IMR-90 (cell line): ENCODE measurements at regions not wholly inside any gene's neighbourhood (a gene's known extent, or its start where the extent isn't known, plus 50 kb on each side); places are given as distances from the start of the nearest gene placed in this dataset.

ENCODE experiments used
- ATAC-seq: fragments of 200-7000 bp; cut with Tn5 transposase; 2 replicates; pipeline ENCODE4 v1.9.1; 2020; ENCODE audit warnings: low read depth, mild to moderate bottlenecking, moderate library complexity
- BruUV-seq: library from RNA; stranded (reverse); fragments of 400-500 nt; replicated peaks from 2 replicates; lab custom pipeline; 2021; lab: Mats Ljungman, UMichigan
- CTCF ChIA-PET: fragments of 300-600 bp; formaldehyde crosslinking; extraction: SDS; loops from one replicate; lab custom pipeline; 2021; ENCODE audit warnings: antibody characterized with exemption; lab: Yijun Ruan, JAX
- POLR2A ChIA-PET: fragments of 300-600 bp; sonication (Branson Sonifier 250); formaldehyde crosslinking; loops from one replicate; lab custom pipeline; 2022; ENCODE audit warnings: antibody characterized with exemption; ENCODE audit not compliant: unreplicated experiment; lab: Charles Lee
- DNase-seq: peaks from one replicate; pipeline ENCODE4 v3.0.0; 2013
- H2AFZ ChIP-seq: replicated peaks from 2 replicates; pipeline ENCODE3; 2013; ENCODE audit warnings: low read length, mild to moderate bottlenecking; ENCODE audit not compliant: poor library complexity
- H2AK5ac ChIP-seq: 2 replicates; pipeline ENCODE4 v1.6.1; 2013; ENCODE audit warnings: low read depth, low read length, inconsistent platforms
- H2AK9ac ChIP-seq: replicated peaks from 2 replicates; pipeline ENCODE3; 2013; ENCODE audit warnings: mild to moderate bottlenecking, low read depth, low read length, moderate library complexity; ENCODE audit not compliant: poor library complexity
- H2BK120ac ChIP-seq: 2 replicates; pipeline ENCODE4 v1.6.1; 2013; ENCODE audit warnings: low read depth, low read length, inconsistent platforms
- H2BK15ac ChIP-seq: 3 replicates; pipeline ENCODE4 v1.6.1; 2013; ENCODE audit warnings: low read depth, low read length, inconsistent platforms
- H2BK20ac ChIP-seq: 2 replicates; pipeline ENCODE4 v1.6.1; 2013; ENCODE audit warnings: low read depth, mild to moderate bottlenecking, inconsistent platforms, low read length, moderate library complexity
- H2BK5ac ChIP-seq: 2 replicates; pipeline ENCODE4 v1.6.1; 2013; ENCODE audit warnings: mild to moderate bottlenecking, low read depth, low read length, inconsistent platforms; ENCODE audit not compliant: poor library complexity, severe bottlenecking
- H3K14ac ChIP-seq: replicated peaks from 2 replicates; pipeline ENCODE4 v1.6.1; 2013; ENCODE audit warnings: low read depth, low read length, inconsistent platforms
- H3K18ac ChIP-seq: 2 replicates; pipeline ENCODE4 v1.6.1; 2013; ENCODE audit warnings: low read depth, low read length, control low read depth
- H3K23ac ChIP-seq: 2 replicates; pipeline ENCODE4 v1.6.1; 2013; ENCODE audit warnings: low read depth, low read length, inconsistent platforms
- H3K27ac ChIP-seq: 2 replicates; pipeline ENCODE4 v1.5.1; 2013; ENCODE audit warnings: mild to moderate bottlenecking, control low read depth, low read length; ENCODE audit not compliant: insufficient read depth
- H3K27me3 ChIP-seq: 2 replicates; pipeline ENCODE4 v1.6.1; 2013; ENCODE audit warnings: low read length; ENCODE audit not compliant: control insufficient read depth, insufficient read depth
- H3K36me3 ChIP-seq: 2 replicates; pipeline ENCODE4 v1.6.1; 2013; ENCODE audit warnings: low read length, mixed read lengths; ENCODE audit not compliant: control insufficient read depth, insufficient read depth
- H3K4ac ChIP-seq: 2 replicates; pipeline ENCODE4 v1.6.1; 2013; ENCODE audit warnings: low read depth, low read length, inconsistent platforms
- H3K4me1 ChIP-seq: 2 replicates; pipeline ENCODE4 v1.6.1; 2013; ENCODE audit warnings: low read length, mixed read lengths; ENCODE audit not compliant: control insufficient read depth, insufficient read depth
- H3K4me2 ChIP-seq: 2 replicates; pipeline ENCODE4 v1.6.1; 2013; ENCODE audit warnings: low read depth, mild to moderate bottlenecking, control low read depth, low read length, moderate library complexity
- H3K4me3 ChIP-seq: 2 replicates; pipeline ENCODE4 v1.5.1; 2013; ENCODE audit warnings: low read depth, mild to moderate bottlenecking, control low read depth, low read length, moderate library complexity; ENCODE audit not compliant: insufficient read depth
- H3K56ac ChIP-seq: 2 replicates; pipeline ENCODE4 v1.6.1; 2013; ENCODE audit warnings: low read length, inconsistent platforms; ENCODE audit not compliant: insufficient read depth; ENCODE audit errors: extremely low read depth
- H3K79me1 ChIP-seq, 2 experiments: 2 replicates each; pipeline ENCODE4 v1.6.1; 2013; ENCODE audit warnings: low read length in 2 of 2, inconsistent platforms in 1 of 2, low read depth in 1 of 2
- H3K9ac ChIP-seq: 2 replicates; pipeline ENCODE4 v1.6.1; 2013; ENCODE audit warnings: low read depth, low read length, control low read depth
- H3K9me1 ChIP-seq: 2 replicates; pipeline ENCODE4 v1.6.1; 2013; ENCODE audit warnings: low read length, inconsistent platforms; ENCODE audit not compliant: insufficient read depth
- H3K9me3 ChIP-seq: 2 replicates; pipeline ENCODE4 v1.6.1; 2013; ENCODE audit warnings: low read length; ENCODE audit not compliant: control insufficient read depth, insufficient read depth
- H4K20me1 ChIP-seq: 2 replicates; pipeline ENCODE4 v1.6.1; 2013; ENCODE audit warnings: low read length, inconsistent platforms; ENCODE audit not compliant: insufficient read depth
- H4K5ac ChIP-seq: 2 replicates; pipeline ENCODE4 v1.6.1; 2013; ENCODE audit warnings: mild to moderate bottlenecking, low read depth, low read length, control low read depth
- H4K8ac ChIP-seq, 2 experiments: 2 replicates each; pipeline ENCODE4 v1.6.1; 2013; ENCODE audit warnings: low read depth in 2 of 2, low read length in 2 of 2, control low read depth in 1 of 2, inconsistent platforms in 1 of 2
- H4K91ac ChIP-seq: 2 replicates; pipeline ENCODE4 v1.6.1; 2013; ENCODE audit warnings: low read depth, low read length, inconsistent platforms; ENCODE audit not compliant: insufficient read depth
- BHLHE40 ChIP-seq: fragments of 150-350 bp; IDR thresholded peaks from 2 replicates; pipeline ENCODE4 v1.6.1; 2016; ENCODE audit warnings: mild to moderate bottlenecking, low read depth, low read length
- CEBPB ChIP-seq: IDR thresholded peaks from 2 replicates; pipeline ENCODE4 v1.6.1; 2012; ENCODE audit warnings: low read depth, low read length, improper control_type of control experiment
- CHD1 ChIP-seq: IDR thresholded peaks from 2 replicates; pipeline ENCODE4 v1.6.1; 2012; ENCODE audit warnings: low read depth, low read length, improper control_type of control experiment
- CTCF ChIP-seq: conservative IDR thresholded peaks from 2 replicates; pipeline ENCODE4 v1.5.1; 2012; ENCODE audit warnings: mild to moderate bottlenecking, low read depth, low read length, improper control_type of control experiment
- FOS ChIP-seq: fragments of 150-350 bp; IDR thresholded peaks from 2 replicates; pipeline ENCODE4 v1.6.1; 2016; ENCODE audit warnings: low read depth, low read length
- MAFK ChIP-seq: IDR thresholded peaks from 2 replicates; pipeline ENCODE4 v1.6.1; 2012; ENCODE audit warnings: low read depth, low read length, improper control_type of control experiment
- MAZ ChIP-seq: IDR thresholded peaks from 2 replicates; pipeline ENCODE4 v1.6.1; 2012; ENCODE audit warnings: low read depth, mild to moderate bottlenecking, low read length, improper control_type of control experiment, moderate library complexity, borderline replicate concordance
- MXI1 ChIP-seq: IDR thresholded peaks from 2 replicates; pipeline ENCODE4 v1.6.1; 2012; ENCODE audit warnings: low read depth, mild to moderate bottlenecking, low read length, moderate library complexity, borderline replicate concordance
- NFE2L2 ChIP-seq: fragments of 150-350 bp; IDR thresholded peaks from 2 replicates; pipeline ENCODE4 v1.6.1; 2016; ENCODE audit warnings: low read depth, mild to moderate bottlenecking, low read length
- POLR2A ChIP-seq: IDR thresholded peaks from 2 replicates; pipeline ENCODE4 v1.6.1; 2012; ENCODE audit warnings: mild to moderate bottlenecking, low read depth, low read length
- RAD21 ChIP-seq: IDR thresholded peaks from 2 replicates; pipeline ENCODE4 v1.6.1; 2012; ENCODE audit warnings: low read length, improper control_type of control experiment
- RCOR1 ChIP-seq: IDR thresholded peaks from 2 replicates; pipeline ENCODE4 v1.6.1; 2012; ENCODE audit warnings: mild to moderate bottlenecking, low read length, improper control_type of control experiment; ENCODE audit not compliant: insufficient replicate concordance
- RFX5 ChIP-seq: IDR thresholded peaks from 2 replicates; pipeline ENCODE4 v1.8.0; 2012; ENCODE audit warnings: low read depth, mild to moderate bottlenecking, low read length, moderate library complexity
- SMC3 ChIP-seq: fragments of 150-350 bp; IDR thresholded peaks from 2 replicates; pipeline ENCODE4 v1.6.1; 2016; ENCODE audit warnings: low read depth, mild to moderate bottlenecking, antibody characterized with exemption, low read length, moderate library complexity
- WGBS, 2 experiments: methylation state at CpG; one replicate each; pipeline versions ENCODE4 v1.1.5 to v1.1.7; 2013; ENCODE audit warnings: missing lambda C conversion rate in 2 of 2; ENCODE audit not compliant: insufficient read length in 1 of 2; ENCODE audit errors: extremely low coverage in 2 of 2; 5-methylcytosine and 5-hydroxymethylcytosine counted together
- dilution Hi-C: fragments of 300-500 bp; cut with HindIII; formaldehyde crosslinking; loops from one replicate; pipeline ENCODE4 v1.14.3; 2018; ENCODE audit warnings: low sequenced_read_pairs; ENCODE audit not compliant: unreplicated experiment
- in situ Hi-C: fragments of 300-500 bp; cut with MboI; formaldehyde crosslinking; loops from 3 replicates; pipeline ENCODE4 v1.14.3; 2019; ENCODE audit warnings: low sequenced_read_pairs, inconsistent platforms, mixed read lengths
- intact Hi-C: fragments of 100-400 bp; cut with micrococcal nuclease; formaldehyde crosslinking; loops from 2 replicates; pipeline ENCODE4 v1.10.0; 2022
- TF ChIP-seq, protein P1 (sequence below): fragments of 150-350 bp; IDR thresholded peaks from 2 replicates; pipeline ENCODE4 v1.6.1; 2016; ENCODE audit warnings: low read depth, mild to moderate bottlenecking, low read length, moderate library complexity, borderline replicate concordance
- TF ChIP-seq, protein P2 (sequence below): fragments of 150-350 bp; IDR thresholded peaks from 2 replicates; pipeline ENCODE4 v1.6.1; 2017; ENCODE audit warnings: mild to moderate bottlenecking, antibody characterized with exemption, low read length, low read depth

GRCh38 chr7:114786455-114786854 is 135.4 kb upstream of the MDFIC start:
- in situ Hi-C loops (no loop called here), dilution Hi-C loops (no loop called here), intact Hi-C loops (no loop called here)
- DNase-seq (no peak), ATAC-seq (no peak)
- Histone ChIP-seq H2BK120ac (no peak overlapping the region), H3K14ac (no peak overlapping the region), H4K20me1 (no peaks in the 10 kb centered on the region), H3K4me1 (peaks cover 4% of the 10 kb centered on the region; the same call in 1 of the 2 replicates), H3K23ac (no peak overlapping the region), H3K27me3 (no peaks in the 10 kb centered on the region), H3K56ac (no peak overlapping the region), H3K4me2 (no peak overlapping the region), H2BK15ac (no peak overlapping the region), H2AK5ac (no peak overlapping the region), H4K5ac (no peak overlapping the region), H3K79me1 (no peaks in the 10 kb centered on the region), H2AFZ (no peak overlapping the region), H2BK20ac (no peak overlapping the region), H3K4me3 (no peak overlapping the region), H2AK9ac (no peak overlapping the region), H3K18ac (no peak overlapping the region), H4K8ac (no peak overlapping the region), H3K9ac (no peak overlapping the region), H3K36me3 (no peaks in the 10 kb centered on the region), H3K9me1 (no peaks in the 10 kb centered on the region), H3K9me3 (no peaks in the 10 kb centered on the region), H3K27ac (no peak overlapping the region), H3K4ac (no peak overlapping the region), H2BK5ac (no peak overlapping the region), H4K91ac (no peak overlapping the region)
- no peak for TF ChIP-seq BHLHE40
- no peak for TF ChIP-seq RCOR1
- no peak for TF ChIP-seq CEBPB
- TF ChIP-seq, protein P1, sequence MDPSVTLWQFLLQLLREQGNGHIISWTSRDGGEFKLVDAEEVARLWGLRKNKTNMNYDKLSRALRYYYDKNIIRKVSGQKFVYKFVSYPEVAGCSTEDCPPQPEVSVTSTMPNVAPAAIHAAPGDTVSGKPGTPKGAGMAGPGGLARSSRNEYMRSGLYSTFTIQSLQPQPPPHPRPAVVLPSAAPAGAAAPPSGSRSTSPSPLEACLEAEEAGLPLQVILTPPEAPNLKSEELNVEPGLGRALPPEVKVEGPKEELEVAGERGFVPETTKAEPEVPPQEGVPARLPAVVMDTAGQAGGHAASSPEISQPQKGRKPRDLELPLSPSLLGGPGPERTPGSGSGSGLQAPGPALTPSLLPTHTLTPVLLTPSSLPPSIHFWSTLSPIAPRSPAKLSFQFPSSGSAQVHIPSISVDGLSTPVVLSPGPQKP, result no peak
- no peak for TF ChIP-seq CHD1
- TF ChIP-seq RAD21, result no peak
- no peak for TF ChIP-seq MAFK
- no peak for TF ChIP-seq POLR2A
- TF ChIP-seq RFX5, result no peak
- no peak for TF ChIP-seq NFE2L2
- TF ChIP-seq SMC3, result no peak
- no peak for TF ChIP-seq MXI1
- TF ChIP-seq, protein P2, sequence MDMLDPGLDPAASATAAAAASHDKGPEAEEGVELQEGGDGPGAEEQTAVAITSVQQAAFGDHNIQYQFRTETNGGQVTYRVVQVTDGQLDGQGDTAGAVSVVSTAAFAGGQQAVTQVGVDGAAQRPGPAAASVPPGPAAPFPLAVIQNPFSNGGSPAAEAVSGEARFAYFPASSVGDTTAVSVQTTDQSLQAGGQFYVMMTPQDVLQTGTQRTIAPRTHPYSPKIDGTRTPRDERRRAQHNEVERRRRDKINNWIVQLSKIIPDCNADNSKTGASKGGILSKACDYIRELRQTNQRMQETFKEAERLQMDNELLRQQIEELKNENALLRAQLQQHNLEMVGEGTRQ, result no peak
- TF ChIP-seq MAZ, result no peak
- no peak for TF ChIP-seq FOS
- TF ChIP-seq CTCF, result no peak
- no CpG with 5 or more reads among the region's 7 CpGs for WGBS, 2 experiments
- ChIA-PET CTCF (no interaction called here), POLR2A (no interaction called here)
- no TSS peak for BruUV-seq
